ENCODE measurements at regions not wholly inside any gene's neighbourhood (a gene's known extent, or its start where the extent isn't known, plus 50 kb on each side); places are given as distances from the start of the nearest gene placed in this dataset.

- TF ChIP-seq CTCF (IDR thresholded peaks at IDR 0.05) (no peak), POLR2A (IDR thresholded peaks at IDR 0.05) (no peak)
Measured at GRCh38 chr2:131590896-131591295, 63.2 kb downstream of the CCDC74A start.
